NCI-H187 treated with DMSO at 0.1 percent for 48 hours (cell line): ENCODE measurements at regions not wholly inside any gene's neighbourhood (a gene's known extent, or its start where the extent isn't known, plus 50 kb on each side); places are given as distances from the start of the nearest gene placed in this dataset.

Experiments used
- DNase-seq: peaks from one replicate; lab custom pipeline; 2025; lab: John Stamatoyannopoulos, UW

DNA sequence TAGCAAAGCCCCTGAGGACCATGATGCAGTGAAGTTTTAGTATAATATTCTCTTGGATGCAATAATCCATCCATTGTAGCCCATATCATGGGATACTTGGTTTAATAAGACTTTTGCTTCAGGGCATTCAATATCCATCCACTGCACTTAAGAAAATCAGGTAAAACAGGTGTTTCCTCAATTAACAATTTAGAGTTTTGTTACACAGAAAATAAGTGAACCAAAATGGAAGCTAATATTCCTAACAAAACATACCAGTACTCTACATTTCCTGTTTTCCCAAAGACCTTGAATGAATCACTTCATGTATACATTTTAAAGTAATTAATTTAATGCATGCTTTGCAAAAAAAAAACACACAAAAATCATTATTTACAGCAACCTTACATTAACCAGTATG is 305.6 kb downstream of the NR2F1-AS1 start:
- no peak for DNase-seq

GRCh38 chr5:93274291-93274690 is 306.7 kb downstream of the NR2F1-AS1 start:
- DNase-seq = no peak

DNA sequence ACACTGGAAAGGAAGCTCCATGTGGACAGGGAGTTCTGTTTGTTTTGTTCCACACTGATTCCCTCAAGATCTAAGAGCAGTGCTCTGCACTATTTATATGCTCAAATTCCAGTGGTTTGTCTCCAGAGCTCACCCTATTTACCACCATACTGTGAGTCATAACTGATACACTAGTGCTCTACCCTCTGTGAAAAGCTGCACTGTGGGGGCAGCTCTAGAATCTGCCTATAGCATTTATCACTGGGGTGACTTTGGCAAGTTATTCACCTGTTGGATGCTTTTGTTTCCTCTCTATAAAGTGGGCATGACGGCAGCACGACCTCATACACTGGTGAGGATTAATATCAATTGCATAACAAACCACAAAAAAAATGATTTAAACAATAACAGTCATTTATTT is 307.8 kb downstream of the NR2F1-AS1 start:
- DNase-seq = no peak

DNA sequence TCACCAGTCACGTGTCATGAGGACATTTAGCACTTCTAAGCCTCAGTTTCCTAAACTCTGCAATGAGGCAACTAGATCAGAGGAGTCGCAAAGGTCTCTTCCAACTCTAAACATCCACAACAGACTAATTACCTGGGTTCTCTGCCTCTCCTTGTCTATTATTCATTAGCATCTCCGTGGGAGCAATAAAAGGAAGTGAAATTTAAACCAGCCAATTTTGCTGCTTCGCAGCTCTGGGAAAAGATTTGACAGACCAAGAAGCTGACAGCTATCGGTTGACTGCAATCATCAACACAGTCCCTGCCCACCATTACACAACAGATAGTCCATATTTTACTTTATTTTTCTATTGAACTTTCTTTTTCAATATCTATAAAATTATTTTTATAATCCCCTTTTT is 308.9 kb downstream of the NR2F1-AS1 start:
- no peak for DNase-seq

DNA sequence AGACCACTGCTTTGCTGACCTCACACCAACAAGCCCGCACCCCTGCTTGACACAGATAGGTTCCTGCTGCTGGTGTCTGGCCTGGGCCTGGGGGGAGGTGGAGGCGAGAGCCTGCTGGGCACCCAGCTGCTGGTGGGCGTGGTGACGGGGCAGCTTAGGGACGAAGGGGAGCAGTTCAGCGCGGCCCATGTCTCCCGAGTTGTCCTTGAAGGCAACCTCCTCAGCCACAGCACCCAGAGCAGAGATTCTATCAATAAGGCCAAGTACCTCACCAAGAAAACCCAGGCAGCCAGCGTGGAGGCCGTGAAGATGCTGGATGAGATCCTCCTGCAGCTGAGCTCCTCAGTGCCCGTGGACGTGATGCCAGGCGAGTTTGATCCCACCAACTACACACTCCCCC is 313.3 kb downstream of the NR2F1-AS1 start:
- no peak for DNase-seq

- no peak for DNase-seq
Measured at GRCh38 chr5:93267276-93267675, 313.7 kb downstream of the NR2F1-AS1 start.

DNA sequence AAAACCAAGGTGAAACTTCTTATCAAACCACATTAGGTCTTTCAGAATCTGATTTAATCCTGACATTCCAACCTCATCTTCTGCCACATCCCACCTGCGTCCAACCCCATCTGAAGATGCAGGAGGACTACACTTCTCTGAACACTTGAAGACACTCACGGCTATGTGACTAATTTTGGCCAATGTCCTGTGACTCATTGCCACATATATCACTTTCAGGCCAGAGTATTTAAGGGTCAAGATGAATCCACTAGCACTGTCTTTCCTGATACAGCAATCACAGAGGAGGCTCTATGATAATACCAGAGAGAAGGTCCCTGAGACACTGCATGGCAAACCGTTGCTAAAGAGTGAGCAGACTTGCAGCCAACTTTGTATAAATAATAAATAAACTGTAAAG is 323.4 kb downstream of the NR2F1-AS1 start:
- no peak for DNase-seq

- DNase-seq = no peak
Measured at GRCh38 chr5:93255796-93256195, 325.2 kb downstream of the NR2F1-AS1 start.

- no peak for DNase-seq
Measured at GRCh38 chr5:93252165-93252564, 328.9 kb downstream of the NR2F1-AS1 start.

DNA sequence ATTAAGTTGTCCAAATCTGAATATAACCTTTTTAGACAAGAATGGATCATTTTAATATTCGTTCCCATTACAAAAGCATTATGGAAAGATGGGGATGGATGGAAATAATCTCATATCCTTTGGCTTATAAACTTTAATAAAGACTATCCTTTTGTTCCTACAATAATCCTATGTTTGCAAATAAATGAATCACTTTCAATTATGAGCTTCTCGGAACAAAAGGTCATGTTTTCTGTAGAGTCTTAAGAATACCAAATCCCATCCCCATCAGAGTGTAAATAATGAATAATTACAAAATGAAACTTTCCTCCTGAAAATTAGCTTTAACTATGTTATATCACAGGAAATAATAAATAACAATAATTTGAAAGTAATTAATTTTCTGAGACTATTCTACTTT is 329.7 kb downstream of the NR2F1-AS1 start:
- no peak for DNase-seq

DNA sequence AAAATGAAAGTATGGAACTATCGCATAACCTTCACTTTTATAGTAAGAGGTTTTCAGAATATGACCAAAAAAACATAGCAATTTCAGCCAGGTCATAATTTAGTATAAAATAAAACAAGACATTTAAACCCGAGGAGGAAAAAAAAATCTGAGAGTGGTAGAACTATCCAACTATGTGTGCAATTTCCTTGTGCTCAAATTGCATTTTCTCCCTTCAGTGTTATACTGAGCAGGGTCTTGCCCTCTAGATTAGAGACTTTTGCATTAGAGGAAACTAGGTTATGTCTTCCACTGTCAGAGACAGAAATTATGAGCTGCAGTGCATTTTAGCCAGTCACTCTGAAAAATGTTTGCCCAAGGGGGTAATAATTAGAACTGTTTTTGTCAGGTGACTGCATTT is 330.6 kb downstream of the NR2F1-AS1 start:
- no peak for DNase-seq

DNA sequence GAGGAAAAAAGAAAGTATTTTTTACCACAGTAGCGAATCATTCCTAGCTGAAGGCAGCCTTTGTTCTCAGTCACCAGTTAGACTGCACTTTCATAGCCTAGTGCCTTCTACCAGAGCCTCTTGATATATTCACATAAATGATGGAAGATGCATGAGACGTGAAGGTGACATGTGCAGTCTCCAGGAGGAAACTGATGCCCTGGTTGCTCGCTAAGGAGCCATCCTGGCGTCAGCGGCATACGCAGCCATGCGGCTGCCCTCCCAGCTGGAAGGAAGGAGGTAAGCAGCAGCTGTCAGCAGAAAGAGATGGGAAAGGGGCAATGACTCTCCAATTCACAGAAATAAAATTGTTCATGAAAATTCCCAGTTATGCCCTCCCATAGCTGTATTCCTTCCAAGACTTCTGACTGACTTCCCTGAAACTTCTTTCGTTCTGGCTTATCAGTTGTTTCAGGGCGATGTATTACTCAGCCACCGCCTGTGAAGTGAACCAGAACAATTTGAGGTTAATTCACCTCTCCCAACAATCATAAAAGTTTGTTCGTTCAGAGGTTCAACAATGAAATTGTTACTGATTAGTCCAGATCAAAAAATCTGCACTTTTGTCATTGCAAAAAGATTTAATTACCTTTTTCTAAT is 331.2 kb downstream of the NR2F1-AS1 start:
- DNase-seq = no peak

- no peak for DNase-seq
Measured at GRCh38 chr5:93247105-93247504, 333.9 kb downstream of the NR2F1-AS1 start.

DNA sequence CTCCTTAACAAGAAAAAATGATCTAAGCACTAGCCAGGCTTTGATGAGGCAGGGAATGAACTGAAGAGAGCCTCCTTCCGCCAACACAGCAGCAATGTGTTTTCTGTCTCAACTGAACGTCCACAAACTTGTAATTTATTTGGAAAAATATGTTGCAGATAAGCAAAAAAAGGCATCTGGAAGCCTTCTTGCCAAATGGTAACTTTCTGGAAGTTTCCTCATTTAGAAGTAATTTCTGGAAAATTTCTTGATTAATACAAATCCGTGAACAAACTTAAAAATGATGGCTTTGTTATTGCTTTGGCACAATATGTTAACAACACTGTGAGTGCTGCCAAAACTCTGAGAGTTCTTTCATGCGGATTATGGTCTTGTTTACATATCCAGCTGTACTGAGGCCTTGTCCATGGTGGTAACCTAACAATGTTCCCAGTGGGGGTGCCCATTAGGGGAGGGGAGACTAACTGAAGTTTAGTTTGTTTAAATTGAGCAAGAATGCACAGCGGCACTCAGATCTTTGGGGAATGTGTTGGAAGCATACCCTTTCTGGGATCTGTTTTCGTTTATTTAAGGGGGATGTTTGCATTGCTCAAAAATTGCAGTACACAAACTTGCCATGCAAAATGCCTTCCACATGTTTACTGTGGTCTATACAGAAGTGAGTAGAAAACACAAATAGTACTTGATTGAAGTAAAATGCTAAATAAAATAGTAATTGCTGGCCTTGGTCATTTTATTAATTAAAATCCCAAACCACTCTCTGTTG is 334.7 kb downstream of the NR2F1-AS1 start:
- DNase-seq = no peak

DNA sequence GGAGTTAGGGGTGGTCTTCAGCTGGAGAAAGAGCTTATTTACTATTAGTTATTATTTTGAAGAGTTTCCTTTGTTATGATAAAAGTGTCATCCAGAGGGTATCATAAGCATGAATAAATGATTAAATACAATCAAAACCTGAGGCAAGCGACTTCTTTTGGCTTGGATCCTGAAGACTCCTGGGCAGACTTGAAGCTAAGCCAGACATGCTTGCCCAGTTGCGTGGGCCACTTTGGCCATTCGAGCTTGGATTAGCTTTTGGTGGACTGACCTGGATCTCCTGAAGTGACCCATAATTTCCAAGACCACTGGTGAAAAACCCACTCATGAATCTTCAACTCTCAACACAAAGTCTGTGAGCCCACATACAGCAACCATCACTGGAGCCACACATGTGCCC is 335.8 kb downstream of the NR2F1-AS1 start:
- no peak for DNase-seq

- DNase-seq = no peak
Measured at GRCh38 chr5:93243481-93243880, 337.5 kb downstream of the NR2F1-AS1 start.

- DNase-seq = no peak
Measured at GRCh38 chr5:93240228-93240834, 340.7 kb downstream of the NR2F1-AS1 start.

- no peak for DNase-seq
Measured at GRCh38 chr5:93236807-93237421, 344.1 kb downstream of the NR2F1-AS1 start.

- DNase-seq = no peak
Measured at GRCh38 chr5:93235761-93236160, 345.3 kb downstream of the NR2F1-AS1 start.

DNA sequence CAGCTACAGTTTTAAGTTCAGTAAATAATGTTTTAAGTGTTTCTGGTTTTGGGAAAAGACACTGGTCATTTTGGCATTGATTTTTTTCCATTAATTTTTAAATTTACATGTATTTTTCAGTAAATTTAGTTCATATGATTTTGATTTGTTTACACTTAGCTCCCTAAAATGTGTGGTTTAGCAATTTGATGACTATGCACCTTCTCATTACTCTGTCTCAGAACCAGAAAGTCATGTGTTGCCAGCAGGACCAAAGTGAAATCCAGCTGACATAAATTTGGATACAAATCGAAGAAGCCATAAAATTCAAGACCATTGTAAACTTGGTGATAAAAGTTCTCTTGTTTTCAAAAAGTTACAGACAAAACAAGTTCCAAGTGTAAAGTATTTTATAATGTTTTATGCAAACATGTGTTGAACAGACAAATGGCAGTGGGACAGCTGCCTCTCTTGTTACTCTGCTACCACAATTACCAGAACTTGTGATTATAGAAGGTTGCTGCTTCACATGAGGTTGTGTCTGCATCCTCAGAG is 354.8 kb downstream of the NR2F1-AS1 start:
- no peak for DNase-seq

GRCh38 chr5:93225748-93226147 is 355.3 kb downstream of the NR2F1-AS1 start:
- DNase-seq = no peak

DNA sequence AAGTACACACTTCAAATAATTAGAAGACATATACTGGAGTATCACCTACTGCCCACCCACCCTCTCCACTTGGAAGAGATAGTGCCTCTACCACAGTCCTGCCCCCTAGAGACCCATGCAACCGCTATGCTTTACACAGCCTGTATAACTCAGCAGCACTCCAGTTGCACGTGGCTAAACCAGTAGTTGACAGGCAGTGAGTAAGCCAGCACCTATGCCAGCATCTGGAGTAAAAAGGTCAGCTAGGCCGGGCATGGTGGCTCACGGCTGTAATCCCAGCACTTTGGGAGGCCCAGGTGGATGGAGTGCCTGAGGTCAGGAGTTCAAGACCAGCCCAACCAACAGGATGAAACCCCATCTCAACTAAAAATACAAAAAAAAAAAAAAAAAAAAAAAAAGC is 356.4 kb downstream of the NR2F1-AS1 start:
- DNase-seq = no peak

DNA sequence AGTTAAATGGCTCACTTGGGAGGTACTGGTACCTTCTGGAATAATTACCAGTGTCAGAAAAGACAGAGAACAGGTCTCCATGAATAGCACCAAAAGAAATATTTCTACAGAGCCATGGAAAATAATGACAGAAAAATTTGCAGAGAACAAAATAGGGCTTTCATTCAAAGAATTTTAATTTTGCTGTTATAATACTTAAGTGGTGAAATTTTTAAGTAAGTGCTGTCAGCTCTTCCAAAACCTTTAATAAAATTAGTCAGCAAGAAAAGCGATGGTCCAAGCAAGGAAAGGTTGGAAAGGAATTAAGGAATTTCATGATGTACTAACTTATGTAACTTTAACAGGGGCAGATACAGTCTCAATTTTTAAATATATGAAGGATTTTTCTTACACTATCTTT is 359.2 kb downstream of the NR2F1-AS1 start:
- DNase-seq = no peak
